ENCODE measurements at regions not wholly inside any gene's neighbourhood (a gene's known extent, or its start where the extent isn't known, plus 50 kb on each side); places are given as distances from the start of the nearest gene placed in this dataset.

DNA sequence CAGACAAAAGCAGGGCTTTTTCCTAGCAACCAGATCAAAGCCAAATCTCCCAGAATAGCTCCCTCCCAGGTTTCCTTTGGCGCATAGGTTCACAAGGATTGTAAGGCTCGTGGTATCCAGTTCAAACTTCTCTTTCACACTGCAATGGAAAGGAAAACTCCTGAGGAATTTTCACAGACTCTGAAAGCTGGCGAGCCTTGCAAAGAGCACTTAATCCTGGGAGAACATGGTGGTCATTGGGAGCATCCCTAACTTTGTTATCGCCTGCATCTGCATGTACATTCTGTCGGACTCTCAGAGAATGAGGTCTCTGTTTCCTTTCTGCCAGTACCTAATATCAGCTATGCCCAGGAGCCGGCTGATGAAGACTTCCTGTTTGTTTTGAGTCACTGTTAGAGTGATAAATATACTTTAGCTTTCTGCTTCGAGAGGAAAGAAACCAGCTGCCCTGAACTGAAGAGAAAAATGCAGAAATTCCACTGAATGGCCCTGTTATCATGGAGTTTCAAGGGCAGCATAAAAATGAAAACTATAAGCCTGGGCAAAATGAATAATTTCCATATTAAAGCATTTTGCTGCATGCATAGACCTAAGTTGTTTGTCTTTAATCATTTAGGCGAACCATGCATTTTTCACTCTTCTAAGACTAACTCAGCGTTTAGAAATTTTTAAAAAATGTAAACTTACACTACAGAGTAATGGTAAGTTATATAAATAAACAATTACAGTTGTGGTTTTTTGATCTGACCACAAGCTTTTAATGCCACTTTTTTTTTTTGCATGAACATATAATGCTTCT is 76.4 kb upstream of the ZEB2 start:
- peak; percentile 20 for DNase-seq

DNA sequence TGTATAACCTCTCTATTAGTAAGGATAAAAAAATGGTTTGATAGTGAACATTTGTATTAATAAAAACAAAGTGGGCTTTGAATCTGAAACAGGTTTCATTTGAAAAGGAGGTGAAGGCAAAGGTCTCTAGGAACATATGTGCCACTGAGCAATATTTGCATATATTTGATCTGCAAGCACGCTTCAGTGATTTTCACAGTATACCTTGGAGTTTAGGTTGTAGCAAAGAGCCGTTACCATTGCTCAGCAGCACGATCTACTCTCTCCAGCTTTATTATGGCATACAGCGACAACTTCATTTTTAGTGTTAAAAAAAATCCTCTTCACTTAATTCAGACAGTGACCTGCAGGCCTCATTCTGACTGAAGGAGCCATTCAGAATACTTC is 75.8 kb upstream of the ZEB2 start:
- no peak for DNase-seq

DNA sequence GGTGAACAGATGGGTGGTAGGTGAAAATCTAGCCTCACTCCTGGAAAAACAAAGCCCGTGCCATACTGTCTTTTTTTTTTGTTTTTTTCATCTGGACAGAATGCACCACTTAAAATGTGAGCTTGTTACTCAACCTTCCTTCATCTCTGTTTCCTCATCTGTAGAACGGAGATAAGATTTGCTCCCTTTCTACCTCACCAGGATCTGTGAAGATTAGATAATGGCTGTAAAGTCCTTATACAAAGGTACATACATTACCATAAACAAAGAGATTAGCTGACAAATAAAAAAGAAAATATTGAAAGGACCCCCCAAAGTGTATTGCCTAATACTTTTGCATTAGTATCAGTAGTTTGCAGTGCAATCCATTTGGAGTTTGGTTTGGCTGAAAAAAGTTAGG is 75.4 kb upstream of the ZEB2 start:
- no peak for DNase-seq

DNA sequence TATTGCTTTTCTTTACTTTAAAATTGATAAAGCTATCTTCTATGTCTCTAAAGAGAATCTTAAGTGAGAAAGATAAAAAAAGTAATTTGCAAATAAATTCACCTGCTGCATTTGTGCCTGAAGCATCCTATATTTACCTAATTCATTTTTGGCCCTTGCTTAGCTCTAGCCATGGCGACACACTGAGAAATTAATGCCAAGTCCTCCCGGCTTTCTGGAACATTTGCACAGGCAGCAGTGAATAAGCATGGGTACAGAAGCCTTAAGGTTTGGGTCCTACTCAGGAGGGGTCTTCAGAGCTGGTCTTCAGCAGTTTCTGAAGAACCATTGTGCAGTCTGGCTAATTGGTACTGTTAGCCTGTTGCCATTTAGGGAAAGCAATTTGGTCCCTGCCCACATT is 73.9 kb upstream of the ZEB2 start:
- DNase-seq = no peak

DNA sequence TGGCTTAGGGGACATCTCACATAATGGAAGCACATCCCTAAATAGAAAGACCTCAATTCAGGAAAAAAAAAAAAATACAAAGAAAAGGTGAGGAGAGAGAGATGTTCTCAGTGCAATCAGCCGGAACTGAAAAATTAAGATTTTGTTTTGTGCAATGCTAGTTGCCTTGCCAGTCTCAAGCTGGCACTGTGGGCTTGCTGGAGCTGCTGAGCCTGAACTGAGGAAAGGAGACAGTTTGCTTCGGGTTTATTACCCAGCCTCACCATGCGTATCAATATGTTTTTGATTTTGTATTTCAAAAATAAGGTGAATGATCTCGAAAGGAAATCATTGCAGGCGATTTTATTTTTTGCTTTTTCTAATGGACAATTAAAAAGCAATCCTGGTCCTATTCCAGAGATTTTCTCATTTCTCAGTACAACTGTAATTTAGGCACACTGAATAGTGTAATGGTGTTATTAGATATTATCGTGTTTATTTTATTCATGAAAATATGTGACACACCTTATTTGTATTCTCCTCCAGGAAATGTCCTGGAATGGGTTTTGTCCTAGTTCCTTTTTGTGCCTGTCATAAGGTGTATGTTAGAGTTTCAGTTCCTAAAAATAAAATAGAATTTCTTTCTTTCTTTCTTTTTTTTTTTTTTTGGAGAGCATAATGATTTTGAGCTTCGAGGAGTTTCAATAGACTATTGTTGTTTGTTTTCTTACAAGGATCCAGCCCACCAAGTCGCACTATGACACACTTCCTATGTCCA is 72.8 kb upstream of the ZEB2 start:
- DNase-seq = no peak

DNA sequence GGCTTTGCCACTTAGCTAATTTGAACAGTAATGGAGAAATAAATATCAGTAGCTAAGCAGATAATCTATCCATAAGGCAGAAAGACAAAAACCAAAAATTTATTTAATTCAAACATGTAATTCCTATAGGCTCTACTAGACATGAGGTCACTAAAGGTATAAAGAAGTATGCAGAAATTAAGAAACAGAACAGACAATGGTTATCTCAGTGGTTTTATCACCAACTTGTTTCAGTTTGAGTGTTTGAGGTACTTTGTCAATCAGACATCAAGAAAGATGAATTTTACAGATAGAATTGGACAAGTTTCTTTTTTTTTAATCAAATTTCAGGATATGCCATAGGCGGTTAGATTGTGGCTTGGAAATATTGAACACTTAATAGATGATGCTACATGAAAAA is 67.4 kb upstream of the ZEB2 start:
- no peak for DNase-seq

DNA sequence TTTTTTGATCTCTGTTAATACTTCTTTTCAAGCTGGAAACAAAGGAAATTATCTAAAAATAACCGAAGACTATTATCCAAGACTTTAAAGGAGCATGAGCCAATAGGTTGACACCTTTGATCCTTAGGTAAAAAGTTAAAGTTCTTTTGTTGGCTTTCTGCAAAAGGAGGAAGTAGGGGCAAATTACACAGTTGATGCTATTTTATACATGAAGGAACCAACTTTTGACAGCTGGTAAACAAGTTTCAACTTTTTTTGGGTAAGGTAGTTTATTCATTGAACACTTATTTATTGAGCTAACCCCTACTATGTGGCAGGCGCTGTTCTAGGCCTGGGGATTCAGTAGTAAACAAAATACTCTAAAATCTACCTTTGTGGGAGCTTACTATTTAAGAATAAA is 66.6 kb upstream of the ZEB2 start:
- DNase-seq = no peak

DNA sequence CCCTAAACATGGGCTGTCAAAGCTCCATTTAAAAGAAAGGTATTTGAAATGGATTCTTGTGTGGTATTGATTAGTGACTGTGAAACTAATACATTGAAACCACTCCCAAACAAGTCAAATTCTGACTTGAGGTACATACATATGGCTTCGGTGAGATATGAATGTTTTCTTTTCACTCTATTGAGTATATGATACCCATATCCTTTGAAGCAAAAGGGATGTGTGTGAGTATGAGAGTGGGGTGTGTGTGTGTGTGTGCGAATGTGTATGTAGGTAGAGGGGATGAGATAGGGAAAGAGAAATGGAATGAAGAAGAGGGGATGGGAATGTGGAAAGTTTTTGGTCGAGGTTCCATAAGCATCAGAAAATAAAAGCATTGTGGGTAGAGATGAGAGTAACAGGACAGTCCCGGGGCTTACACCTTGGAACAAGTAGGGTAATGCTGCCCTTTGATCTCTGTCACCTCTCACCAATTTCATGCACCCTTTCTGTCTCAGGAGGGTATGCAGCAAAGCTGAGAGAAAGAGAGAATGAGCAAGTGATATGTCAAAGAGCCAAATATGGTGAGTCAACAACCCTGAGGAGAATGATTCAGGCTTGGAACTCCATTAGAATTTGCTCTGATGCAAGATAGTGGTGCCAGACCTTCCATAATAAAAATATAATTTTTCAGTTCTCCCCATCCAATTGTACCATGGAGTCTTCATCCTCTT is 64.0 kb upstream of the ZEB2 start:
- peak; percentile 86 for DNase-seq

DNA sequence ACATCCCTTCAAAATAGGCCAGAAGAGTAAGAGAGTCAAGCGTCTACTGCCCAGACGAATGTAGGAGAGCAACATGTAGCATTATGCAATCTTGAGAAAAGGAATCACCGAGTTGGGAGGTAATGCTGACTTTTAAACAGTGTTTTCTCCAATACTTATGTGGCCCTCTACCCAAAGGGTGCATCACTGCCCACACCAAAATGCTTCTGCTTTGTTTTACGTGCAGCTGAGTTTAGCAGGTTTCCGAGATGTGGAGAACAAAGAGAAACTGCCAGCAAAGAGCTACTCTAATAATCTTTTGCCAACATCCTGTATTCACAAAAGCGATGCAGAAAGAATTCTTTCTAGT is 63.4 kb upstream of the ZEB2 start:
- no peak for DNase-seq

DNA sequence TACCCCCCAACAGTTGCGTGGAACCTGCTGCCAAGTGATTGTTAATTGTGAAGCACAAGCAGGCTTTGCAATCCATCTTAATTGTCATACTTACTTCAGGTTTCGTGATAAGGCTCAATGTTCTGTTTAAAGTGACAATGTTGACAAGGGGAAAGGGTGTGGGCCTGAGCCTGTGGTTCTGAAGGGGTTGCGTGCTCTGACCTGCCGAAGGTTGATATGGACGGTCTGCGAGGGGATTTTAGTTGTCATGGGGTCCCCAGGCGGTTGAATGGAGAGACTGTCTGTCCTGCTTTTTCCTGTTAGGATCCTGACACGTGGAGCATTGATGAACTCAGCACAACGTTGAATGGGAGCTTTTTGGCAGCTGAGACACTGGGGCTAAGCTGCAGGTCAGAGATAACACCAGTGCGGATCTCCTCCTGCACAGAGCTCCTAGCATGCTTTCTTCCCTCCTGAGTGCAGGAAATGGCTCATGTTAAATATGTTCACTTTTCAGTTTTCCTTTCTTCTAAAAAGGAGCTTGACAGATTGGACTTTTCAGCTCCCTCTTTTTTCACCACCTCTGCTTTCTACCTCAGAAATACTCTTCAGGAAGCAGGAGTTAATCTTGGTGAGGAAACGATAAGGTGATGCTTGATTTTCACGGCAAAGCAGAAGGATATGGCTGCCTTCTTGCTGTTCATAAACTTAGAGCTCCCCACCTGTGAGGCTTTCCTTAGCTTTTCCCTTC is 62.9 kb upstream of the ZEB2 start:
- no peak for DNase-seq

DNA sequence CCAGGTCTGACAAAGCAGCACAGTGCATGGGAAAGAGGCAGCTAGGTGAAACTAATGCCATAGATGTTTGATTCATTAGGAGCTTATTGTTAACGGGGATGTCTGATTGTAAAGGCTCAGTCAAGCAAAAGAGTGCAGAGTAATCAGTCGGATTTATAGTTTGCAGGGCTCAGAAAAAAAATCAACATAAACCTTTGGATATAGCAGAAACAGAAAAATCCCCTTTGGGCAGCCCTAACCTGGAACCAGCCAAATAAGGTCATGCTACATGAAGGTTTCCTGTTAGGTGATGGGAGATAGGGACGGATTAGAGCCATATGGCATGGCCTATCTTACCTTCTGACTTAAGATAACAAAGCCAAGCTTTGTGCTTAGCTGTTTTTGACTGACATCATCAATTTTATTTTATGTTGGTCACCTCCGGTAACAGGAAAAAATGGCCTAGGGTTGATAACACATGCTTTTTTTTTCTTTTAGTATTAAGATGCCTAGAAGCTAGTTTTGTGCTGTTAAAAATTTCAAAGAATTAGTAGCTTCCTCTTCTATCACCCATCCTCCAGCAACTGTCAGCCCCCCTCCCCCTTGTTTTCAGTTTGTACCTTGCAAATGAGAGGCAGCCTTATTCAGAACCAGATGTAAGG is 60.7 kb upstream of the ZEB2 start:
- no peak for DNase-seq

DNA sequence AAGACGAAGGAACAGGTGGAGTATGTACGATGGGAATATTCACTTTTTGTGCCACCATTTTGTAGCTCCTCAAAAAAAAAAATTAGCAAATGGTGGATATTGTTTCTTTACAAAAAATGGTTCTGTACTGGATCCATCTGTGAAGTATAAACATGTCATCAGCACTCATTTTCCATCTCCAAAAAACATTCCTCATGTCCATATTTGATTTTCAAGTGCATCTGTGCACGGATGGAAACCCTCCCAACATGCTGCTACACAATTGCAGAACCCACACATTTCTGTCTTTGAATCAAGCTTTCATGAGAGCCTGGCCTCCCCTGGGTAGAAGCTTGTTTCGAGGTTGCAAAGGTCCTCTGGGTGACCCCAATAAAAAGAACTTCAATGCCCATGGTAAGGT is 59.6 kb upstream of the ZEB2 start:
- no peak for DNase-seq

DNA sequence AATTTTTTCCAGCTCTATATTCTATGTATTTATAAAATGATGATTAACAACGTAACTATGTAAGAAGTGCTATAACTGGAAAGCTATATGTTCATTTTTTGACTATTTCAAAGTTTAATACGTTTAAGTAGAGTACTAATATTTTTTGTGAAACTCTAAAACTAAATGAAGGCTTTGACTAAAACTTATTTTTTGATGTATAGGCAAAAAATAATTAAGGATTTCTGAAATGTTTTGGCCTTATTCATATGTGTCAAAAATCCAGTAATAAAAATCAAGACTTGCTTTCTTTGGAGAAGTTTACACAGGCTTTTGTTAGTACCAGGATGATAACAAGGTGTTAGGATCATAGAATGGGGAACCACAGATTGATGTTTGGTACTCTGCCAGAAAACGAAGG is 58.2 kb upstream of the ZEB2 start:
- DNase-seq = no peak

DNA sequence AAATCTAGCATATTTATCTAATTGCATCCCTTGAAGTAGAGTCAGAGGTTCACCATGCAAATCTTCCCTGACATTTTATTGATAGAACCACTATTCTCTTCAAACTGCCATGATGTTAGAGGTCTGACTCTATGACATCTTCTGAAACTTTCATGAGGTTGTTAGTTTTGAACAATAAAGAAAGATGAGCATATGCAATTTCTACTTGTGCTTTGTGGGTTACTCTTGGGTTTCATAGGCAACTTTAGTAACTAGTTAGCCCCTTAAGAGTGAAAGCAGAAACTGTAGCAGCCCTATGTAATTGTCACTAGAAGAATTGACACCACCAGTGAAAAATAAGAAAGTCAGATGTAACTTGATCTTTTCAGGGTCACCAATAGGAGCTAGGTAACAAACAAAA is 53.1 kb upstream of the ZEB2 start:
- no peak for DNase-seq

DNA sequence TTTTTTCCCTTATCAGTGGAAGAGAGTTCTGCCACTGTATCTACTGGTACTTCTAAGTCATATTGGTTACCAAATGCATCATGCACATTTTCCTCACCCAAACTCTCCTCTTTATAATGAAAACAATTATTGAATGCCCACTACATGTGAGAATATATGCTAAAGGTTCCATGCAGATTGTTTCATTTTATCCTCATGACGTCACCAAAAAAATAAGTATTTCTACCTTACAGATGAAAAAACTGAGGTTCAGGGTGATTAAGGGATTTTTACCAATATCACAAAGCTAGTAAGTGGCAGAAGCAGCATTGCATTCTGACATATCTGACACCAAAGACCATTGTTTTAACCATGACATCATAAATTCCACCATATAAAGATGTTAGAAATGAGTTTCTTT is 51.9 kb upstream of the ZEB2 start:
- DNase-seq = no peak

DNA sequence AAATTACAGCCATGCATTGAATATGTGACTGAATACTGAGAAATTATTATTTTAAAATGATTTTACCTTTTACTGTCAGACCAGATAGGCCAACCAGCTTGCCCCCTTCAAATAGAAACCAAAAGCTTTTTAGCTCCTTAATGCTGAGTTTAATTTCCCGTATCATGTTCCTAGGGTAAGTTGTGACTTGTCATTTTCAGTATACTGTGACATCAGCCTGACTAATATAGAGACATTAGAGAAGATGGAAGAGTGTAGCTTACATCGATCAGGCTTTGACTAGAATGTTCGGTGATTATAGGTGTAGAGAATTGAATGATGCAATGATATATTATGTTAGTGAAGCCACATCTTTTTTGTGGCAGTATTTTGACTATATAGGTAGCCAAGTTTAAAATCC is 50.6 kb upstream of the ZEB2 start:
- DNase-seq = no peak
